Mesenchymal stem cell (in vitro differentiated cells and primary cell): ENCODE measurements at regions not wholly inside any gene's neighbourhood (a gene's known extent, or its start where the extent isn't known, plus 50 kb on each side); places are given as distances from the start of the nearest gene placed in this dataset.
A peak's percentile ranks its signal among the peaks of the same experiment; 100 is the strongest.

Experiments
- DNase-seq: peaks from one replicate; pipeline ENCODE4 v3.0.0-alpha.2; 2013
- H2AFZ ChIP-seq: one replicate; pipeline ENCODE4 v1.6.1; 2013; ENCODE audit warnings: low read depth, mild to moderate bottlenecking, control low read depth, inconsistent platforms, low read length, moderate library complexity
- H2AK5ac ChIP-seq: 2 replicates; pipeline ENCODE4 v1.6.1; 2013; ENCODE audit warnings: low read length, moderate library complexity, mild to moderate bottlenecking, inconsistent platforms; ENCODE audit not compliant: severe bottlenecking
- H2BK120ac ChIP-seq: one replicate; pipeline ENCODE4 v1.6.1; 2013; ENCODE audit warnings: low read depth, mild to moderate bottlenecking, inconsistent platforms, low read length, moderate library complexity
- H2BK12ac ChIP-seq, 2 experiments: one replicate each; pipeline ENCODE4 v1.6.1; 2013; ENCODE audit warnings: inconsistent platforms in 2 of 2, low read length in 2 of 2, mild to moderate bottlenecking in 2 of 2, moderate library complexity in 2 of 2, control low read depth in 1 of 2
- H2BK15ac ChIP-seq: one replicate; pipeline ENCODE4 v1.6.1; 2013; ENCODE audit warnings: mild to moderate bottlenecking, low read depth, inconsistent platforms; ENCODE audit not compliant: poor library complexity, severe bottlenecking
- H2BK5ac ChIP-seq: 2 replicates; pipeline ENCODE4 v1.6.1; 2013; ENCODE audit warnings: low read depth, mild to moderate bottlenecking, low read length, control low read depth, inconsistent platforms; ENCODE audit not compliant: poor library complexity, severe bottlenecking
- H3K14ac ChIP-seq, 2 experiments: one replicate each; pipeline ENCODE4 v1.6.1; 2013; ENCODE audit warnings: inconsistent platforms in 2 of 2, low read length in 2 of 2, control low read depth in 1 of 2, mild to moderate bottlenecking in 1 of 2, moderate library complexity in 1 of 2
- H3K18ac ChIP-seq, 2 experiments: one replicate each; pipeline ENCODE4 v1.6.1; 2013; ENCODE audit warnings: inconsistent platforms in 2 of 2, low read length in 2 of 2, control low read depth in 1 of 2, low read depth in 1 of 2, mild to moderate bottlenecking in 1 of 2
- H3K23ac ChIP-seq, 2 experiments: one replicate each; pipeline ENCODE4 v1.6.1; 2013; ENCODE audit warnings: inconsistent platforms in 2 of 2, low read length in 2 of 2, mild to moderate bottlenecking in 2 of 2, moderate library complexity in 2 of 2, control low read depth in 1 of 2
- H3K27ac ChIP-seq: 2 replicates; pipeline ENCODE4 v1.5.1; 2013; ENCODE audit warnings: mild to moderate bottlenecking, moderate library complexity, low read length, control low read depth, inconsistent platforms; ENCODE audit not compliant: poor library complexity, severe bottlenecking
- H3K27me3 ChIP-seq, 2 experiments: 2 replicates each; pipeline versions ENCODE4 v1.6.1 to v1.7.0; 2013; ENCODE audit warnings: low read length in 2 of 2, mild to moderate bottlenecking in 2 of 2, moderate library complexity in 2 of 2, control low read depth in 1 of 2, inconsistent platforms in 1 of 2; ENCODE audit not compliant: control insufficient read depth in 1 of 2, insufficient read depth in 1 of 2
- H3K36me3 ChIP-seq, 2 experiments: 2 replicates each; pipeline versions ENCODE4 v1.6.1 to v1.7.0; 2013; ENCODE audit warnings: low read length in 2 of 2, control low read depth in 1 of 2, inconsistent platforms in 1 of 2, low read depth in 1 of 2, mild to moderate bottlenecking in 1 of 2; ENCODE audit not compliant: insufficient read depth in 2 of 2, control insufficient read depth in 1 of 2
- H3K4ac ChIP-seq, 2 experiments: one replicate each; pipeline ENCODE4 v1.6.1; 2013; ENCODE audit warnings: inconsistent platforms in 2 of 2, low read length in 2 of 2, mild to moderate bottlenecking in 2 of 2, moderate library complexity in 2 of 2, control low read depth in 1 of 2, low read depth in 1 of 2
- H3K4me1 ChIP-seq: 2 replicates; pipeline ENCODE4 v1.6.1; 2013; ENCODE audit warnings: low read depth, low read length, control low read depth; ENCODE audit not compliant: control insufficient read depth, insufficient read depth
- H3K4me2 ChIP-seq: 2 replicates; pipeline ENCODE4 v1.6.1; 2013; ENCODE audit warnings: low read length, mild to moderate bottlenecking, inconsistent platforms; ENCODE audit not compliant: poor library complexity, severe bottlenecking
- H3K4me3 ChIP-seq, 2 experiments: 2 replicates each; pipeline versions ENCODE4 v1.5.1 to v1.7.0; 2013; ENCODE audit warnings: low read length in 2 of 2, mild to moderate bottlenecking in 2 of 2, control low read depth in 1 of 2, low read depth in 1 of 2; ENCODE audit not compliant: insufficient read depth in 1 of 2
- H3K79me1 ChIP-seq: replicated peaks from 2 replicates; pipeline ENCODE4 v1.6.1; 2013; ENCODE audit warnings: mild to moderate bottlenecking, control low read depth, low read length, inconsistent platforms; ENCODE audit not compliant: poor library complexity, severe bottlenecking
- H3K9ac ChIP-seq: 2 replicates; pipeline ENCODE4 v1.7.0; 2013; ENCODE audit warnings: mild to moderate bottlenecking, low read length, moderate library complexity
- H3K9me3 ChIP-seq: 2 replicates; pipeline ENCODE4 v1.7.0; 2013; ENCODE audit warnings: mild to moderate bottlenecking, low read length; ENCODE audit not compliant: control insufficient read depth
- H4K8ac ChIP-seq: one replicate; pipeline ENCODE4 v1.6.1; 2013; ENCODE audit warnings: inconsistent platforms, mild to moderate bottlenecking, low read length, moderate library complexity
- H4K91ac ChIP-seq: one replicate; pipeline ENCODE4 v1.6.1; 2013; ENCODE audit warnings: mild to moderate bottlenecking, low read length, inconsistent platforms
- WGBS: methylation state at CpG from one replicate; pipeline ENCODE4 v1.1.7; 2013; ENCODE audit warnings: mixed read lengths; 5-methylcytosine and 5-hydroxymethylcytosine counted together

DNA sequence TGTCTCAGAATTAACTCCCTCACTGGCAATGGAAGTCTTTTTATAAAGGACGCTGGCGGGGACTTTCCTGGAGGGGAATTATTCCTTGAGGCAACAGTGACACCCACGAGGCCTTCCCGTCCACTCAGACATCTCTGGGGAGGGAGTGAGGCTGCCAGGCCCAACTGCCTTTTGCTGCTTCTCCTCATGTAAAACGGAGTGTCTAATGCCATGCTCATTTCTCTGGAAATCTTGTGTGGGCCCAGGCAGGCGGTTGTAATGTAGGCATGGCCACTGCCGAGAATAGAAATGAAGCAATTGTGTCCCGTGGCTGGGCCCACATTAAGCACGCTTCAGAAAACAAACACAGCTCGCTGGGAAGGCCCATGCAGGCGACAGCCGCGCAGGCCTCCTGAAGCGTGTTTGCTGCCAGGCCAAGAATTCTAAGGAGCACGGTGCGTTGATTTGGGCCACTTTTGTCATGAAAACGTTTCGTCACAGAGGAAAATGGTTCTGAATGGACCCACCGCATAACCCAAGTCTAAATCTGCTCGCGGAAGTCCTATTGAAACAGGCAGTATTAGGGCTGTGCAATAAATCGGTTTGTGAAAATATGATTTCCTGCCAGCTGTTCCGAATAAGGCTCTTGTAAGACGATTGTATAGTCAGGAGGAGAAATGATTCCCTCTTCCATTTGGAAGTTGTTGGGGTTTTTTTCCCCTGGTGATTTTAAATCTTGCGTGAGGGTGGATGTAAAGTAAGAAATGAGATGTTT, 104.2 kb upstream of the CHST15 start:
- Histone ChIP-seq H3K79me1 (no peaks in the 10 kb centered on the region), H2BK120ac (no peak overlapping the region), H3K36me3 (no peaks in the 10 kb centered on the region), H4K8ac (no peak overlapping the region), H3K4me2 (no peak overlapping the region), H2AK5ac (no peak overlapping the region), H2BK5ac (no peak overlapping the region), H3K27me3 (peaks cover 0 to 2% of the 10 kb centered on the region in 2 experiments), H4K91ac (no peak overlapping the region), H3K23ac (no peak overlapping the region), H2BK15ac (no peak overlapping the region), H3K14ac (no peak overlapping the region), H2AFZ (no peak overlapping the region), H3K4me3 (no peak overlapping the region), H3K9ac (peak overlapping the region; percentile 60), H3K4me1 (peaks cover 5% of the 10 kb centered on the region), H3K9me3 (no peaks in the 10 kb centered on the region), H2BK12ac (no peak overlapping the region), H3K18ac (no peak overlapping the region), H3K27ac (no peak overlapping the region), H3K4ac (no peak overlapping the region)
- WGBS, result 87% methylated on average over 24 of the region's 25 CpGs
- DNase-seq, result no peak

DNA sequence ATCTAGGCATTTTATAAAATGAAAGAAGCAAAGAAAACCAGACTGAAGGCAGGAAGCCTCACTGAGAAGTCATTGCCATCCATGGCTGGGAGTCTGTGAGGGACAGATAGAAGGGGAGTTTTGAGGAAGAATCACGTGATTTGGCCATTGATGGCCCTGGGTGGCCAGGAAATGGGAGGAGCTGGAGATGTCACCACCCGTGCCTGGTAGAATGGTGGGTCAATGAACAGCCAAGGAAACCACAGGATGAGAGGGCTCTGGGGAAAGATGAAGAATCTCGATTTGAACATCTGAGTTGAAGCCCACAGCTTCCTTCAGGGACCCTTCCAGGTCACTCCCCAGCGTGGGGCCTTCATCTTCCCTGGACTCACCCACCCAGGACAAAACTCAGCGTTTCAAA, 103.3 kb upstream of the CHST15 start:
- no peak for DNase-seq
- Histone ChIP-seq H2BK5ac (no peak overlapping the region), H3K36me3 (no peaks in the 10 kb centered on the region), H2BK15ac (no peak overlapping the region), H2AFZ (no peak overlapping the region), H3K4me2 (no peak overlapping the region), H3K4ac (no peak overlapping the region), H3K79me1 (no peaks in the 10 kb centered on the region), H4K91ac (no peak overlapping the region), H3K27ac (no peak overlapping the region), H4K8ac (no peak overlapping the region), H2BK120ac (no peak overlapping the region), H3K14ac (no peak overlapping the region), H3K23ac (no peak overlapping the region), H3K18ac (no peak overlapping the region), H3K4me1 (peaks cover 5% of the 10 kb centered on the region), H3K4me3 (no peak overlapping the region), H2BK12ac (no peak overlapping the region), H2AK5ac (no peak overlapping the region), H3K9me3 (no peaks in the 10 kb centered on the region), H3K9ac (no peak overlapping the region), H3K27me3 (peaks cover 0 to 2% of the 10 kb centered on the region in 2 experiments)
- 55% methylated on average over 5 of the region's 5 CpGs for WGBS

- H3K27me3 ChIP-seq, result peaks cover 0 to 16% of the 10 kb centered on the region in 2 experiments
- H3K79me1 ChIP-seq, result no peaks in the 10 kb centered on the region
- H4K8ac ChIP-seq, result no peak overlapping the region
- H2BK12ac ChIP-seq, result no peak overlapping the region
- H3K36me3 ChIP-seq, result no peaks in the 10 kb centered on the region
- H3K9me3 ChIP-seq, result no peaks in the 10 kb centered on the region
- H3K4ac ChIP-seq, result no peak overlapping the region
- 76% methylated on average over 2 of the region's 2 CpGs for WGBS
- no peak overlapping the region for H3K4me3 ChIP-seq
- H3K23ac ChIP-seq, result no peak overlapping the region
- no peak overlapping the region for H2BK120ac ChIP-seq
- H4K91ac ChIP-seq, result no peak overlapping the region
- H3K9ac ChIP-seq, result no peak overlapping the region
- H2BK5ac ChIP-seq, result no peak overlapping the region
- H3K4me1 ChIP-seq, result peaks cover 3% of the 10 kb centered on the region
- no peak overlapping the region for H2AK5ac ChIP-seq
- no peak overlapping the region for H3K18ac ChIP-seq
- H3K14ac ChIP-seq, result no peak overlapping the region
- H3K27ac ChIP-seq, result no peak overlapping the region
- no peak overlapping the region for H2AFZ ChIP-seq
- no peak overlapping the region for H2BK15ac ChIP-seq
- DNase-seq, result no peak
- no peak overlapping the region for H3K4me2 ChIP-seq
Measured at GRCh38 chr10:124194199-124194824, 100.9 kb upstream of the CHST15 start.

- H3K9me3 ChIP-seq, result peaks cover 3% of the 10 kb centered on the region
- no peak overlapping the region for H3K4me2 ChIP-seq
- WGBS, result 85% methylated on average over 8 of the region's 8 CpGs
- H4K91ac ChIP-seq, result no peak overlapping the region
- no peak overlapping the region for H3K23ac ChIP-seq
- no peak overlapping the region for H3K9ac ChIP-seq
- H4K8ac ChIP-seq, result no peak overlapping the region
- DNase-seq, result no peak
- H2BK15ac ChIP-seq, result no peak overlapping the region
- H3K79me1 ChIP-seq, result no peaks in the 10 kb centered on the region
- H3K18ac ChIP-seq, result no peak overlapping the region
- H3K27ac ChIP-seq, result no peak overlapping the region
- no peak overlapping the region for H2BK120ac ChIP-seq
- H3K14ac ChIP-seq, result no peak overlapping the region
- H3K4me1 ChIP-seq, result peaks cover 3% of the 10 kb centered on the region
- H2BK12ac ChIP-seq, result no peak overlapping the region
- H3K36me3 ChIP-seq, result no peaks in the 10 kb centered on the region
- H3K4me3 ChIP-seq, result no peak overlapping the region
- no peak overlapping the region for H2AK5ac ChIP-seq
- H3K4ac ChIP-seq, result no peak overlapping the region
- no peak overlapping the region for H2BK5ac ChIP-seq
- peaks cover 0 to 14% of the 10 kb centered on the region in 2 experiments for H3K27me3 ChIP-seq
- H2AFZ ChIP-seq, result no peak overlapping the region
Measured at GRCh38 chr10:124193309-124193696, 99.9 kb upstream of the CHST15 start.
